Cardiac fibroblast (primary cell): ENCODE measurements at regions not wholly inside any gene's neighbourhood (a gene's known extent, or its start where the extent isn't known, plus 50 kb on each side); places are given as distances from the start of the nearest gene placed in this dataset.

Source experiments
- DNase-seq, 2 donors: peaks; one replicate each; pipeline versions ENCODE4 v3.0.0 to v3.0.0-alpha.2; 2010; ENCODE audit warnings: low read depth in 2 of 2
- H3K4me3 ChIP-seq, 2 donors: replicated peaks in 1 of 2; 1 replicate in 1 of 2; 2 replicates in 1 of 2; pipeline ENCODE4 v1.5.1; 2011; ENCODE audit warnings: low read depth in 2 of 2, low read length in 2 of 2, mild to moderate bottlenecking in 2 of 2, moderate library complexity in 1 of 2
- CTCF ChIP-seq: IDR thresholded peaks from one replicate; pipeline ENCODE4 v1.5.1; 2011; ENCODE audit warnings: low read depth, mild to moderate bottlenecking, low read length, inconsistent platforms

GRCh38 chr9:92242260-92243136 lies 51.0 kb downstream of the IARS1 start:
- DNase-seq = peak; percentile 73 to 93
- peak; percentile 62 for TF ChIP-seq CTCF
- H3K4me3 ChIP-seq = no peak overlapping the region

GRCh38 chr9:92236915-92237314 lies 56.6 kb downstream of the IARS1 start:
- H3K4me3 ChIP-seq = no peak overlapping the region
- no peak for DNase-seq
- TF ChIP-seq CTCF = no peak

GRCh38 chr9:92236465-92236864 lies 57.0 kb downstream of the IARS1 start:
- no peak for DNase-seq
- no peak overlapping the region for H3K4me3 ChIP-seq
- TF ChIP-seq CTCF = no peak

GRCh38 chr9:92234514-92234913 lies 59.0 kb downstream of the IARS1 start:
- no peak overlapping the region for H3K4me3 ChIP-seq
- DNase-seq = no peak
- TF ChIP-seq CTCF = no peak

GRCh38 chr9:92232190-92232589 lies 61.3 kb downstream of the IARS1 start:
- no peak for TF ChIP-seq CTCF
- H3K4me3 ChIP-seq = no peak overlapping the region
- no peak for DNase-seq

GRCh38 chr9:92228628-92229027 lies 64.9 kb downstream of the IARS1 start:
- DNase-seq = no peak
- no peak overlapping the region for H3K4me3 ChIP-seq
- TF ChIP-seq CTCF = no peak
